GM18858 (cell line): ENCODE measurements at regions not wholly inside any gene's neighbourhood (a gene's known extent, or its start where the extent isn't known, plus 50 kb on each side); places are given as distances from the start of the nearest gene placed in this dataset.

Experiments used
- ATAC-seq: cut with Tn5 transposase; IDR thresholded peaks from one replicate; pipeline ENCODE4 v1.9.1; 2021; ENCODE audit not compliant: unreplicated experiment

- ATAC-seq = no peak
These were observed 461.5 kb downstream of the IRS1 start for GRCh38 chr2:226337941-226338600.

GRCh38 chr2:226336283-226336682 lies 463.3 kb downstream of the IRS1 start:
- no peak for ATAC-seq

GRCh38 chr2:226334981-226335720 lies 464.5 kb downstream of the IRS1 start:
- no peak for ATAC-seq

GRCh38 chr2:226333388-226333787 lies 466.2 kb downstream of the IRS1 start:
- ATAC-seq = no peak

- no peak for ATAC-seq
These were observed 469.4 kb downstream of the IRS1 start for GRCh38 chr2:226330206-226330605.

GRCh38 chr2:226329180-226329579 lies 470.4 kb downstream of the IRS1 start:
- ATAC-seq = no peak

- ATAC-seq = no peak
These were observed 471.8 kb downstream of the IRS1 start for GRCh38 chr2:226327830-226328229.

GRCh38 chr2:226325526-226325925 lies 474.1 kb downstream of the IRS1 start:
- no peak for ATAC-seq

GRCh38 chr2:226320076-226320948 lies 479.3 kb downstream of the IRS1 start:
- ATAC-seq = no peak

- no peak for ATAC-seq
These were observed 481.6 kb downstream of the IRS1 start for GRCh38 chr2:226317970-226318369.

- no peak for ATAC-seq
These were observed 486.6 kb downstream of the IRS1 start for GRCh38 chr2:226313060-226313459.

GRCh38 chr2:226312155-226312554 lies 487.5 kb downstream of the IRS1 start:
- ATAC-seq = no peak

GRCh38 chr2:226310146-226310545 lies 489.5 kb downstream of the IRS1 start:
- ATAC-seq = no peak

- ATAC-seq = no peak
These were observed 490.6 kb downstream of the IRS1 start for GRCh38 chr2:226308986-226309385.

- no peak for ATAC-seq
These were observed 491.3 kb downstream of the IRS1 start for GRCh38 chr2:226308323-226308680.

- no peak for ATAC-seq
These were observed 491.9 kb downstream of the IRS1 start for GRCh38 chr2:226307487-226308322.

- no peak for ATAC-seq
These were observed 492.7 kb downstream of the IRS1 start for GRCh38 chr2:226306969-226307368.

- no peak for ATAC-seq
These were observed 495.3 kb downstream of the IRS1 start for GRCh38 chr2:226304308-226304707.

GRCh38 chr2:226303707-226304106 lies 495.9 kb downstream of the IRS1 start:
- no peak for ATAC-seq

GRCh38 chr2:226300196-226300886 lies 499.3 kb downstream of the IRS1 start:
- ATAC-seq = peak; percentile 42
